ENCODE measurements at regions not wholly inside any gene's neighbourhood (a gene's known extent, or its start where the extent isn't known, plus 50 kb on each side); places are given as distances from the start of the nearest gene placed in this dataset.

DNA sequence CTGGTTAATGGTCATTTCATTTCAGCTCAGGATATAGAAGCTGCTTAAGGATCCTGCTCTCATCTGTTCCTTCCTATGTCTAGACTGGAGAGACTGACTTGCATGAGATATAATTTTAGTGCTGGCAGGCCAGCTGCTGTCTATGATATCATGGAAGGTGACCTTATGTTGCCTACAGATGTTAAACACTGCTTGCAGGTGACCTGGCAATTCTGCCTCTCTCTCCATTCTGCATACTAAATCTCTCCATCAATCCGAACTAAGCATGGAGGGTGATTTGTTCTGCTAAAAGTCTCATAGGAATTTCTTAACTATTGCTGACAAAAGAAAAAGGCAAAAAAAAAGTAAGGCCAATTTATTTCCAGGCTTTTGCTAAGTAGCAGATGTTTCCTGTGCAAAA lies 81.0 kb downstream of the CCNA1 start:
- TF ChIP-seq, protein P1, sequence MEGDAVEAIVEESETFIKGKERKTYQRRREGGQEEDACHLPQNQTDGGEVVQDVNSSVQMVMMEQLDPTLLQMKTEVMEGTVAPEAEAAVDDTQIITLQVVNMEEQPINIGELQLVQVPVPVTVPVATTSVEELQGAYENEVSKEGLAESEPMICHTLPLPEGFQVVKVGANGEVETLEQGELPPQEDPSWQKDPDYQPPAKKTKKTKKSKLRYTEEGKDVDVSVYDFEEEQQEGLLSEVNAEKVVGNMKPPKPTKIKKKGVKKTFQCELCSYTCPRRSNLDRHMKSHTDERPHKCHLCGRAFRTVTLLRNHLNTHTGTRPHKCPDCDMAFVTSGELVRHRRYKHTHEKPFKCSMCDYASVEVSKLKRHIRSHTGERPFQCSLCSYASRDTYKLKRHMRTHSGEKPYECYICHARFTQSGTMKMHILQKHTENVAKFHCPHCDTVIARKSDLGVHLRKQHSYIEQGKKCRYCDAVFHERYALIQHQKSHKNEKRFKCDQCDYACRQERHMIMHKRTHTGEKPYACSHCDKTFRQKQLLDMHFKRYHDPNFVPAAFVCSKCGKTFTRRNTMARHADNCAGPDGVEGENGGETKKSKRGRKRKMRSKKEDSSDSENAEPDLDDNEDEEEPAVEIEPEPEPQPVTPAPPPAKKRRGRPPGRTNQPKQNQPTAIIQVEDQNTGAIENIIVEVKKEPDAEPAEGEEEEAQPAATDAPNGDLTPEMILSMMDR (conservative IDR thresholded peaks at IDR 0.05; ENCODE audit: low read length) = no peak
- TF ChIP-seq EZH2phosphoT487 (IDR thresholded peaks at IDR 0.05; ENCODE audit: borderline replicate concordance, low read depth, low read length) = no peak
